ENCODE measurements at regions not wholly inside any gene's neighbourhood (a gene's known extent, or its start where the extent isn't known, plus 50 kb on each side); places are given as distances from the start of the nearest gene placed in this dataset.

GRCh38 chr2:126535408-126535807, 120.5 kb upstream of the GYPC start:
- Histone ChIP-seq H3K27me3 (ENCODE audit: control insufficient read depth in 3 of 3, insufficient read depth in 3 of 3, low read length in 3 of 3) (no peaks in the 10 kb centered on the region), H3K4me1 (ENCODE audit: control insufficient read depth in 3 of 3, insufficient read depth in 3 of 3, low read length in 3 of 3) (no peaks in the 10 kb centered on the region), H3K4me3 (ENCODE audit: low read length in 3 of 3) (no peak overlapping the region), H3K9ac (ENCODE audit: low read depth in 1 of 3, low read length in 3 of 3) (no peak overlapping the region), H3K36me3 (ENCODE audit: control insufficient read depth in 3 of 3, insufficient read depth in 3 of 3, low read length in 3 of 3) (no peaks in the 10 kb centered on the region), H3K9me3 (ENCODE audit: control insufficient read depth in 3 of 3, low read length in 3 of 3) (no peaks in the 10 kb centered on the region), H3K27ac (ENCODE audit: low read depth, low read length) (no peak overlapping the region)

GRCh38 chr2:126536605-126537200, 119.3 kb upstream of the GYPC start:
- H3K4me1 ChIP-seq (ENCODE audit: control insufficient read depth in 3 of 3, insufficient read depth in 3 of 3, low read length in 3 of 3), result no peaks in the 10 kb centered on the region
- no peaks in the 10 kb centered on the region for H3K9me3 ChIP-seq (ENCODE audit: control insufficient read depth in 3 of 3, low read length in 3 of 3)
- no peaks in the 10 kb centered on the region for H3K27me3 ChIP-seq (ENCODE audit: control insufficient read depth in 3 of 3, insufficient read depth in 3 of 3, low read length in 3 of 3)
- H3K4me3 ChIP-seq (ENCODE audit: low read length in 3 of 3), result no peak overlapping the region
- H3K27ac ChIP-seq (ENCODE audit: low read depth, low read length), result no peak overlapping the region
- no peaks in the 10 kb centered on the region for H3K36me3 ChIP-seq (ENCODE audit: control insufficient read depth in 3 of 3, insufficient read depth in 3 of 3, low read length in 3 of 3)
- H3K9ac ChIP-seq (ENCODE audit: low read depth in 1 of 3, low read length in 3 of 3), result no peak overlapping the region

GRCh38 chr2:126539101-126539500, 116.9 kb upstream of the GYPC start:
- Histone ChIP-seq H3K27me3 (ENCODE audit: control insufficient read depth in 3 of 3, insufficient read depth in 3 of 3, low read length in 3 of 3) (no peaks in the 10 kb centered on the region), H3K36me3 (ENCODE audit: control insufficient read depth in 3 of 3, insufficient read depth in 3 of 3, low read length in 3 of 3) (no peaks in the 10 kb centered on the region), H3K4me1 (ENCODE audit: control insufficient read depth in 3 of 3, insufficient read depth in 3 of 3, low read length in 3 of 3) (no peaks in the 10 kb centered on the region), H3K9me3 (ENCODE audit: control insufficient read depth in 3 of 3, low read length in 3 of 3) (peaks cover 0 to 2% (median 0%) of the 10 kb centered on the region in 3 donors), H3K4me3 (ENCODE audit: low read length in 3 of 3) (no peak overlapping the region), H3K27ac (ENCODE audit: low read depth, low read length) (no peak overlapping the region), H3K9ac (ENCODE audit: low read depth in 1 of 3, low read length in 3 of 3) (no peak overlapping the region)

- Histone ChIP-seq H3K4me3 (ENCODE audit: low read length in 3 of 3) (no peak overlapping the region), H3K9ac (ENCODE audit: low read depth in 1 of 3, low read length in 3 of 3) (no peak overlapping the region), H3K27ac (ENCODE audit: low read depth, low read length) (no peak overlapping the region), H3K9me3 (ENCODE audit: control insufficient read depth in 3 of 3, low read length in 3 of 3) (peaks cover 0 to 2% (median 0%) of the 10 kb centered on the region in 3 donors), H3K4me1 (ENCODE audit: control insufficient read depth in 3 of 3, insufficient read depth in 3 of 3, low read length in 3 of 3) (no peaks in the 10 kb centered on the region), H3K27me3 (ENCODE audit: control insufficient read depth in 3 of 3, insufficient read depth in 3 of 3, low read length in 3 of 3) (no peaks in the 10 kb centered on the region), H3K36me3 (ENCODE audit: control insufficient read depth in 3 of 3, insufficient read depth in 3 of 3, low read length in 3 of 3) (no peaks in the 10 kb centered on the region)
Observed at GRCh38 chr2:126542247-126542646, 113.7 kb upstream of the GYPC start.

- no peak overlapping the region for H3K4me3 ChIP-seq (ENCODE audit: low read length in 3 of 3)
- H3K27ac ChIP-seq (ENCODE audit: low read depth, low read length), result no peak overlapping the region
- H3K9ac ChIP-seq (ENCODE audit: low read depth in 1 of 3, low read length in 3 of 3), result no peak overlapping the region
- H3K4me1 ChIP-seq (ENCODE audit: control insufficient read depth in 3 of 3, insufficient read depth in 3 of 3, low read length in 3 of 3), result no peaks in the 10 kb centered on the region
- peaks cover 0 to 2% (median 0%) of the 10 kb centered on the region in 3 donors for H3K9me3 ChIP-seq (ENCODE audit: control insufficient read depth in 3 of 3, low read length in 3 of 3)
- no peaks in the 10 kb centered on the region for H3K36me3 ChIP-seq (ENCODE audit: control insufficient read depth in 3 of 3, insufficient read depth in 3 of 3, low read length in 3 of 3)
- H3K27me3 ChIP-seq (ENCODE audit: control insufficient read depth in 3 of 3, insufficient read depth in 3 of 3, low read length in 3 of 3), result no peaks in the 10 kb centered on the region
Observed at GRCh38 chr2:126543081-126543480, 112.9 kb upstream of the GYPC start.

- peaks cover 0 to 3% (median 0%) of the 10 kb centered on the region in 3 donors for H3K9me3 ChIP-seq (ENCODE audit: control insufficient read depth in 3 of 3, low read length in 3 of 3)
- H3K9ac ChIP-seq (ENCODE audit: low read depth in 1 of 3, low read length in 3 of 3), result no peak overlapping the region
- H3K27ac ChIP-seq (ENCODE audit: low read depth, low read length), result no peak overlapping the region
- H3K4me1 ChIP-seq (ENCODE audit: control insufficient read depth in 3 of 3, insufficient read depth in 3 of 3, low read length in 3 of 3), result no peaks in the 10 kb centered on the region
- H3K4me3 ChIP-seq (ENCODE audit: low read length in 3 of 3), result no peak overlapping the region
- H3K36me3 ChIP-seq (ENCODE audit: control insufficient read depth in 3 of 3, insufficient read depth in 3 of 3, low read length in 3 of 3), result no peaks in the 10 kb centered on the region
- no peaks in the 10 kb centered on the region for H3K27me3 ChIP-seq (ENCODE audit: control insufficient read depth in 3 of 3, insufficient read depth in 3 of 3, low read length in 3 of 3)
Observed at GRCh38 chr2:126558029-126558428, 97.9 kb upstream of the GYPC start.

GRCh38 chr2:126568734-126569133, 87.2 kb upstream of the GYPC start:
- no peaks in the 10 kb centered on the region for H3K27me3 ChIP-seq (ENCODE audit: control insufficient read depth in 3 of 3, insufficient read depth in 3 of 3, low read length in 3 of 3)
- no peaks in the 10 kb centered on the region for H3K4me1 ChIP-seq (ENCODE audit: control insufficient read depth in 3 of 3, insufficient read depth in 3 of 3, low read length in 3 of 3)
- H3K9ac ChIP-seq (ENCODE audit: low read depth in 1 of 3, low read length in 3 of 3), result no peak overlapping the region
- H3K36me3 ChIP-seq (ENCODE audit: control insufficient read depth in 3 of 3, insufficient read depth in 3 of 3, low read length in 3 of 3), result no peaks in the 10 kb centered on the region
- H3K4me3 ChIP-seq (ENCODE audit: low read length in 3 of 3), result no peak overlapping the region
- H3K27ac ChIP-seq (ENCODE audit: low read depth, low read length), result no peak overlapping the region
- no peaks in the 10 kb centered on the region for H3K9me3 ChIP-seq (ENCODE audit: control insufficient read depth in 3 of 3, low read length in 3 of 3)

GRCh38 chr2:126571403-126571802, 84.6 kb upstream of the GYPC start:
- no peaks in the 10 kb centered on the region for H3K4me1 ChIP-seq (ENCODE audit: control insufficient read depth in 3 of 3, insufficient read depth in 3 of 3, low read length in 3 of 3)
- no peaks in the 10 kb centered on the region for H3K9me3 ChIP-seq (ENCODE audit: control insufficient read depth in 3 of 3, low read length in 3 of 3)
- H3K27ac ChIP-seq (ENCODE audit: low read depth, low read length), result no peak overlapping the region
- H3K27me3 ChIP-seq (ENCODE audit: control insufficient read depth in 3 of 3, insufficient read depth in 3 of 3, low read length in 3 of 3), result no peaks in the 10 kb centered on the region
- no peak overlapping the region for H3K4me3 ChIP-seq (ENCODE audit: low read length in 3 of 3)
- no peaks in the 10 kb centered on the region for H3K36me3 ChIP-seq (ENCODE audit: control insufficient read depth in 3 of 3, insufficient read depth in 3 of 3, low read length in 3 of 3)
- no peak overlapping the region for H3K9ac ChIP-seq (ENCODE audit: low read depth in 1 of 3, low read length in 3 of 3)

- Histone ChIP-seq H3K9me3 (ENCODE audit: control insufficient read depth in 3 of 3, low read length in 3 of 3) (no peaks in the 10 kb centered on the region), H3K27me3 (ENCODE audit: control insufficient read depth in 3 of 3, insufficient read depth in 3 of 3, low read length in 3 of 3) (no peaks in the 10 kb centered on the region), H3K27ac (ENCODE audit: low read depth, low read length) (no peak overlapping the region), H3K36me3 (ENCODE audit: control insufficient read depth in 3 of 3, insufficient read depth in 3 of 3, low read length in 3 of 3) (no peaks in the 10 kb centered on the region), H3K4me1 (ENCODE audit: control insufficient read depth in 3 of 3, insufficient read depth in 3 of 3, low read length in 3 of 3) (no peaks in the 10 kb centered on the region), H3K9ac (ENCODE audit: low read depth in 1 of 3, low read length in 3 of 3) (no peak overlapping the region), H3K4me3 (ENCODE audit: low read length in 3 of 3) (no peak overlapping the region)
Observed at GRCh38 chr2:126575631-126576030, 80.3 kb upstream of the GYPC start.

GRCh38 chr2:126579868-126580267, 76.1 kb upstream of the GYPC start:
- no peaks in the 10 kb centered on the region for H3K4me1 ChIP-seq (ENCODE audit: control insufficient read depth in 3 of 3, insufficient read depth in 3 of 3, low read length in 3 of 3)

More at GRCh38 chr2:126579868-126580267, 76.1 kb upstream of the GYPC start:
- H3K9me3 ChIP-seq (ENCODE audit: control insufficient read depth in 3 of 3, low read length in 3 of 3), result no peaks in the 10 kb centered on the region
- H3K27me3 ChIP-seq (ENCODE audit: control insufficient read depth in 3 of 3, insufficient read depth in 3 of 3, low read length in 3 of 3), result no peaks in the 10 kb centered on the region
- H3K4me3 ChIP-seq (ENCODE audit: low read length in 3 of 3), result no peak overlapping the region
- H3K27ac ChIP-seq (ENCODE audit: low read depth, low read length), result no peak overlapping the region
- no peak overlapping the region for H3K9ac ChIP-seq (ENCODE audit: low read depth in 1 of 3, low read length in 3 of 3)
- H3K36me3 ChIP-seq (ENCODE audit: control insufficient read depth in 3 of 3, insufficient read depth in 3 of 3, low read length in 3 of 3), result no peaks in the 10 kb centered on the region
